Adrenal gland (tissue), 5 donors: ENCODE measurements at regions not wholly inside any gene's neighbourhood (a gene's known extent, or its start where the extent isn't known, plus 50 kb on each side); places are given as distances from the start of the nearest gene placed in this dataset.

Experiments
- CTCF ChIP-seq, 6 experiments: fragments of 450-650 bp in 4 of 6; fragments of 200-600 bp in 2 of 6; sonication (generic) in 1 of 6; IDR thresholded peaks; 1 replicate in 5 of 6; 2 replicates in 1 of 6; pipeline versions ENCODE4 v1.5.1 to v1.8.0; 2016 to 2021; ENCODE audit warnings: antibody characterized with exemption in 6 of 6, mild to moderate bottlenecking in 2 of 6, moderate library complexity in 1 of 6
- POLR2A ChIP-seq, 2 donors: fragments of 450-650 bp; IDR thresholded peaks; one replicate each; pipeline ENCODE4 v1.6.1; 2017; ENCODE audit warnings: antibody characterized with exemption in 2 of 2, mild to moderate bottlenecking in 2 of 2, moderate library complexity in 1 of 2
- donor health status: DM: no; HTN: no; CAD: no.

- TF ChIP-seq CTCF (IDR thresholded peaks at IDR 0.05) (no peak), POLR2A (IDR thresholded peaks at IDR 0.05) (no peak)
Measured at GRCh38 chr1:218640173-218640572, 295.0 kb downstream of the TGFB2 start.
